Skeletal muscle satellite cell (primary cell): ENCODE measurements at regions not wholly inside any gene's neighbourhood (a gene's known extent, or its start where the extent isn't known, plus 50 kb on each side); places are given as distances from the start of the nearest gene placed in this dataset.

Experiments used
- H3K27me3 ChIP-seq: 2 replicates; pipeline ENCODE4 v1.7.0; 2013; ENCODE audit warnings: low read length; ENCODE audit not compliant: control insufficient read depth, insufficient read depth
- H3K36me3 ChIP-seq: 2 replicates; pipeline ENCODE4 v1.7.0; 2013; ENCODE audit warnings: mild to moderate bottlenecking, control low read depth, low read length; ENCODE audit not compliant: insufficient read depth
- H3K4me1 ChIP-seq: 2 replicates; pipeline ENCODE4 v1.7.0; 2013; ENCODE audit warnings: low read length; ENCODE audit not compliant: control insufficient read depth, insufficient read depth
- H3K4me2 ChIP-seq: 2 replicates; pipeline ENCODE4 v1.7.0; 2013; ENCODE audit warnings: mild to moderate bottlenecking, low read length
- H3K4me3 ChIP-seq: 2 replicates; pipeline ENCODE4 v1.7.0; 2013; ENCODE audit warnings: low read length
- H3K9ac ChIP-seq: 2 replicates; pipeline ENCODE4 v1.7.0; 2013; ENCODE audit warnings: mild to moderate bottlenecking, low read depth, low read length, moderate library complexity
- H3K9me3 ChIP-seq: replicated peaks from 2 replicates; pipeline ENCODE4 v1.7.0; 2013; ENCODE audit warnings: mild to moderate bottlenecking, control low read depth, low read length

GRCh38 chr9:2362150-2362549 is 259.4 kb upstream of the VLDLR start:
- H3K9me3 ChIP-seq: no peaks in the 10 kb centered on the region
- no peak overlapping the region for H3K4me3 ChIP-seq
- peaks cover 7% of the 10 kb centered on the region for H3K27me3 ChIP-seq
- H3K36me3 ChIP-seq: no peaks in the 10 kb centered on the region
- H3K9ac ChIP-seq: no peak overlapping the region
- no peak overlapping the region for H3K4me2 ChIP-seq
- no peaks in the 10 kb centered on the region for H3K4me1 ChIP-seq

DNA sequence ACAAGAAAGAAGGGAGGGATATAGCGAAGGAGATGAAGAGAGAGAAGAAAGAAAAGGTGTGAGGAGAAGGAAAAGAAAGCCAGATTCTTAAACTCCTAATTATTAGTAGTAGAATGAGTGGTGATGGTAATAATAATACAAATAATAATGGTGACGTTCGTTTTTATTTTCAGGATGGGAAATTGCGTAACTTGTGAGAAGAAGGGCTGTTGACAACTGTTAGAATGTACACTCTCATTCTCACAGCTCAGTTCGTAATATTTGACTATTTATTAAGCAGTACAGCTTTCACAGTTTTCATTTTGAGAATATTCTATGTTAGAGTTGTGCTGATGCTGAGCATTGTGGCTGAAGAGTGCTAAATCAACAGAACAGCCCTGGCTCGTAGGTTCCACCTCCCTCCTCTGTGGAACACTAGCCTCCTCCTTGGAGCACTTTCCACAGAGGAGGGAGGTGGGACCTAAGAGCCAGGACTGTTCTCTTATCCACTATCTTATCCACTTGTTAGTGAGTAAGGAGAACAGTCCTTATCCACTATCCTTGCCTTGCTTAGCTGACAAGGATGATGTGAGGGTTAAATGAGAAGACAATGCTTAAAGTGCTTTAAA is 258.3 kb upstream of the VLDLR start:
- Histone ChIP-seq H3K4me3 (no peak overlapping the region), H3K9me3 (no peaks in the 10 kb centered on the region), H3K9ac (no peak overlapping the region), H3K36me3 (no peaks in the 10 kb centered on the region), H3K27me3 (peaks cover 7% of the 10 kb centered on the region), H3K4me1 (no peaks in the 10 kb centered on the region), H3K4me2 (no peak overlapping the region)

DNA sequence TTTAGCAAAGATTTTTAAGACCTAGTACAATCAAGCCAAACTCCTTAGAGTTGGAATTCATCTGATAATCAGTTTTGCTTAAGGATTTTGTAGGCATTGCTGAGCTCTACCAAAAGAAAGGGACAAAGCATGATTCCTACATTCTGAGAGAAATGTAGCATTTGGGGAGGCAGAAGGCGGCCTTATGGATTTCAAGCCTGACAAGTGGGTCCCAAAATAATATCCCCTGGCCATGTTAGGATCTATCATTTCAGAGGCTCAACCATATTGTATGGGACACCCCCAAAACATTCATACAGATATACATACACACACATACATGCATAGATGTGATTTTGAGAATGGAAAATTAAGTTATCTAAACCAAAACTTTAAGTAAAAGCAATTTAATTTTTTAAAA is 257.8 kb upstream of the VLDLR start:
- no peak overlapping the region for H3K4me3 ChIP-seq
- no peaks in the 10 kb centered on the region for H3K9me3 ChIP-seq
- no peaks in the 10 kb centered on the region for H3K36me3 ChIP-seq
- no peak overlapping the region for H3K9ac ChIP-seq
- H3K4me2 ChIP-seq: no peak overlapping the region
- H3K4me1 ChIP-seq: no peaks in the 10 kb centered on the region
- H3K27me3 ChIP-seq: peaks cover 7% of the 10 kb centered on the region

DNA sequence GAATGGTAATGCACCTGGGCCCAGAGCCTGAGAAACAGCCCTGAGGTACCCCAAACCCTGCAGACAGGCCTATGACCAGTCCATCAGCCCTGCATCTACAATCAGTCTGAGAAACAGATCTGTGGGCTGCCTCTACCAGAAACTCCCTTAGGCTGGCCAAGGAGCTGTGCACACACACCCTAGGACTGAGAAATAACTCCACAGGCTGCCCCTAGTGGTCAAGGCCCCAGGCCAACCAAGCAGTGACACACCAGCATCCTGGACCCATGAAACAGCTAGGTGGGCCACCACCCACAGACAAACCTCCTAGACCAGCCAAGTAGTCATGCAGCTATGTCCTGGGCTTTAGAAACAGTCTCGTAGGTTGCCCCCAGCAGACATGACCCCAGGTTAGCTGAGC is 253.6 kb upstream of the VLDLR start:
- Histone ChIP-seq H3K36me3 (no peaks in the 10 kb centered on the region), H3K4me1 (no peaks in the 10 kb centered on the region), H3K9me3 (no peaks in the 10 kb centered on the region), H3K4me2 (no peak overlapping the region), H3K27me3 (no peaks in the 10 kb centered on the region), H3K4me3 (no peak overlapping the region), H3K9ac (no peak overlapping the region)

DNA sequence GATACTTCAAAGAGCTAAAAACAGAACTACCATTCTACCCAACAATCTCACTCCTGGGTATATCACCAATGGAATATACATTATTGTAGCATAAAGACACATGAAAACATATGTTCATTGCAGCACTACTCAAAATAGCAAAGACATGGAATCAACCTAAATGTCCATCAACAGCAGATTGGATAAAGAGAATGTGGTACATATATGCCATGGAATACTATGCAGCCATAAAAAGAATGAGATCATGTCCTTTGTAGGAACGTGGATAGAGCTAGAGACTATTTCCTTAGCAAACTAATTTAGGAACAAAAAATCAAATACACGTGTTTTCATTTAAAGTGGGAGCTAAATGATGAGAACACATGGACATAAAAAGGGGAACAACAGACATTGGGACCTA is 247.9 kb upstream of the VLDLR start:
- Histone ChIP-seq H3K36me3 (no peaks in the 10 kb centered on the region), H3K27me3 (no peaks in the 10 kb centered on the region), H3K4me3 (no peak overlapping the region), H3K9ac (no peak overlapping the region), H3K9me3 (no peaks in the 10 kb centered on the region), H3K4me1 (no peaks in the 10 kb centered on the region), H3K4me2 (no peak overlapping the region)

GRCh38 chr9:2375114-2375513 is 246.5 kb upstream of the VLDLR start:
- no peaks in the 10 kb centered on the region for H3K27me3 ChIP-seq
- no peaks in the 10 kb centered on the region for H3K36me3 ChIP-seq
- H3K4me3 ChIP-seq: no peak overlapping the region
- H3K4me1 ChIP-seq: no peaks in the 10 kb centered on the region
- H3K9me3 ChIP-seq: no peaks in the 10 kb centered on the region
- H3K9ac ChIP-seq: no peak overlapping the region
- H3K4me2 ChIP-seq: no peak overlapping the region

DNA sequence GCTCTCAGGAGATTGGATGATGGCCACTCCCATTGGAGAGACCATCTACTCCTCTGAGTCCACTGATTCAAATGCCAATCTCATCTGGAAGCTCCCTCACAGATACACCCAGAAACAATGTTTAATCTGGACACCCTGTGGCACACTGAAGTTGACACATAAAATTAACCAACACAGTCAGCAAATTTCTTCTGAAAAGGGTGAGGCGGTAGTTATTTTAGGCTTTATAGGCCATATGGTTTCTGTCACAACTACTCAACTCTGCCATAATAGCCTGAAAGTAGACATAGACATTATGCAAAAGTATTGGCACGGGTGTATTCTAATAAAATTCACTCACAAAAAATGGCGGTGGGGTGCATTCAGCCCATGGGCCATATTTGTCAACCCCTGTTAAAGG is 244.5 kb upstream of the VLDLR start:
- no peaks in the 10 kb centered on the region for H3K36me3 ChIP-seq
- no peaks in the 10 kb centered on the region for H3K27me3 ChIP-seq
- no peak overlapping the region for H3K4me2 ChIP-seq
- H3K9ac ChIP-seq: no peak overlapping the region
- H3K9me3 ChIP-seq: no peaks in the 10 kb centered on the region
- H3K4me1 ChIP-seq: no peaks in the 10 kb centered on the region
- H3K4me3 ChIP-seq: no peak overlapping the region

GRCh38 chr9:2377834-2378233 is 243.8 kb upstream of the VLDLR start:
- no peaks in the 10 kb centered on the region for H3K36me3 ChIP-seq
- no peak overlapping the region for H3K4me3 ChIP-seq
- H3K27me3 ChIP-seq: no peaks in the 10 kb centered on the region
- H3K9me3 ChIP-seq: no peaks in the 10 kb centered on the region
- no peak overlapping the region for H3K4me2 ChIP-seq
- H3K4me1 ChIP-seq: no peaks in the 10 kb centered on the region
- H3K9ac ChIP-seq: no peak overlapping the region

GRCh38 chr9:2378266-2378665 is 243.3 kb upstream of the VLDLR start:
- Histone ChIP-seq H3K4me1 (no peaks in the 10 kb centered on the region), H3K27me3 (no peaks in the 10 kb centered on the region), H3K4me2 (no peak overlapping the region), H3K4me3 (no peak overlapping the region), H3K9me3 (no peaks in the 10 kb centered on the region), H3K9ac (no peak overlapping the region), H3K36me3 (no peaks in the 10 kb centered on the region)

DNA sequence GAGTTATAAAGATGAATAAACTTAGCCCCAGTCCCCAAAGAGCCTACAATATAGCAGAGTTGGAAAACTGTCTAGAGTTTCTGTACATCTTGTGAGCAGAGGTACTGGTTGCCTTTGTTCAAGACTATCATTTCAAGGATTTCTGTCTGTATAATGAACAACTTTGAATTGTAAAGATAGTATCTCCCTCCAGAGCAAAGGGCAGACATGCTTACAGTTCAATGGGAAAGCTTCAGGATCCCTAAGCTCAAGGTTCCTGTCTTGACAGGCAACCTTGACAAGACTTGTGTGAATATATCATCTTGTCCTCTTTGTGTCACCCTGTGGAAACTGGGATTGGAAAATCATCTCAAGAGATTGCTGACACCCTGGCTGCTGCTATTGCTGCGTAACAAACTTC is 242.8 kb upstream of the VLDLR start:
- no peaks in the 10 kb centered on the region for H3K27me3 ChIP-seq
- H3K9me3 ChIP-seq: no peaks in the 10 kb centered on the region
- H3K4me1 ChIP-seq: no peaks in the 10 kb centered on the region
- no peak overlapping the region for H3K4me2 ChIP-seq
- H3K9ac ChIP-seq: no peak overlapping the region
- no peak overlapping the region for H3K4me3 ChIP-seq
- H3K36me3 ChIP-seq: no peaks in the 10 kb centered on the region

DNA sequence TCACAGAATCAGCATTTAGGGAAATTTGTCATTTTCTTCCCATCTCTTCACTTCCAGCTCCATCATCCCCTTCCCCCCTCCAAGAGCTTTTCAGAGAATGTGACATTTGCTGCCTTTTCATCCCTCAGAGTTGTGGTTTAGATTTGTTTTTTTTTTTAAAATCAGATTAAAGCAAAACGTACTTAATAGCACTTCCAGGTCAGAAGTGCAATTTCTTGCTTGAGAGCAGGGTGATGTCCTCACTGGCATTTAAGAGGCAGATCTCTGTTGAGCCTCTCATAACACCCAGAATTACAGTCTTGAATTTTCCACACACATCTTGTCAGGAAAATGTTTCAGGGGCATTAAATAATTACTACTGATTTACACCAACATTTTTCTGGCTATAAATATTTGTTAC is 236.8 kb upstream of the VLDLR start:
- H3K27me3 ChIP-seq: no peaks in the 10 kb centered on the region
- H3K4me1 ChIP-seq: no peaks in the 10 kb centered on the region
- no peak overlapping the region for H3K4me2 ChIP-seq
- no peaks in the 10 kb centered on the region for H3K36me3 ChIP-seq
- H3K9me3 ChIP-seq: no peaks in the 10 kb centered on the region
- H3K9ac ChIP-seq: no peak overlapping the region
- no peak overlapping the region for H3K4me3 ChIP-seq

GRCh38 chr9:2385746-2386145 is 235.8 kb upstream of the VLDLR start:
- Histone ChIP-seq H3K4me1 (no peaks in the 10 kb centered on the region), H3K27me3 (no peaks in the 10 kb centered on the region), H3K36me3 (no peaks in the 10 kb centered on the region), H3K9ac (no peak overlapping the region), H3K4me2 (no peak overlapping the region), H3K4me3 (no peak overlapping the region), H3K9me3 (no peaks in the 10 kb centered on the region)
